GM18951 (cell line): ENCODE measurements at regions not wholly inside any gene's neighbourhood (a gene's known extent, or its start where the extent isn't known, plus 50 kb on each side); places are given as distances from the start of the nearest gene placed in this dataset.
"Not testable (repeated sequence)": the region's sequence is repeated elsewhere in the genome, so short reads cannot be mapped to it uniquely, and the experiment has no call there.

Experiments
- POLR2A ChIP-seq: IDR thresholded peaks from 4 replicates; pipeline ENCODE4 v1.6.1; 2011; ENCODE audit warnings: mild to moderate bottlenecking; ENCODE audit not compliant: insufficient read length, insufficient read depth; ENCODE audit errors: extremely low read depth
- in situ Hi-C: fragments of 300-500 bp; cut with MboI; formaldehyde crosslinking; loops from one replicate; pipeline ENCODE4 v1.12.0; 2022; ENCODE audit warnings: low sequenced_read_pairs, mixed read lengths, inconsistent platforms; ENCODE audit not compliant: unreplicated experiment

- in situ Hi-C loops = no loop called here
- no peak for TF ChIP-seq POLR2A
Measured at GRCh38 chr5:123945548-123945947, 433.6 kb downstream of the CSNK1G3 start.

- in situ Hi-C loops = no loop called here
- no peak for TF ChIP-seq POLR2A
Measured at GRCh38 chr5:123943151-123943550, 431.2 kb downstream of the CSNK1G3 start.

GRCh38 chr5:123940416-123940815 lies 428.4 kb downstream of the CSNK1G3 start:
- TF ChIP-seq POLR2A = no peak
- in situ Hi-C loops = no loop called here

GRCh38 chr5:123937230-123937629 lies 425.3 kb downstream of the CSNK1G3 start:
- in situ Hi-C loops = no loop called here
- TF ChIP-seq POLR2A = no peak

- in situ Hi-C loops = no loop called here
- no peak for TF ChIP-seq POLR2A
Measured at GRCh38 chr5:123936548-123936947, 424.6 kb downstream of the CSNK1G3 start.

- in situ Hi-C loops = not testable (repeated sequence)
Measured at GRCh38 chr5:123933812-123934211, 421.8 kb downstream of the CSNK1G3 start.

- in situ Hi-C loops = no loop called here
- no peak for TF ChIP-seq POLR2A
Measured at GRCh38 chr5:123929055-123929474, 417.1 kb downstream of the CSNK1G3 start.

GRCh38 chr5:123928401-123928800 lies 416.4 kb downstream of the CSNK1G3 start:
- no peak for TF ChIP-seq POLR2A
- in situ Hi-C loops = no loop called here

GRCh38 chr5:123921193-123921592 lies 409.2 kb downstream of the CSNK1G3 start:
- no peak for TF ChIP-seq POLR2A
- in situ Hi-C loops = no loop called here

GRCh38 chr5:123916345-123917121 lies 404.6 kb downstream of the CSNK1G3 start:
- in situ Hi-C loops = no loop called here
- TF ChIP-seq POLR2A = no peak

- in situ Hi-C loops = no loop called here
- no peak for TF ChIP-seq POLR2A
Measured at GRCh38 chr5:123914333-123914732, 402.4 kb downstream of the CSNK1G3 start.

GRCh38 chr5:123907349-123907748 lies 395.4 kb downstream of the CSNK1G3 start:
- in situ Hi-C loops = no loop called here
- TF ChIP-seq POLR2A = no peak

- in situ Hi-C loops = no loop called here
- TF ChIP-seq POLR2A = no peak
Measured at GRCh38 chr5:123906698-123907295, 394.8 kb downstream of the CSNK1G3 start.

- TF ChIP-seq POLR2A = no peak
- in situ Hi-C loops = no loop called here
Measured at GRCh38 chr5:123885081-123885480, 373.1 kb downstream of the CSNK1G3 start.

- no peak for TF ChIP-seq POLR2A
- in situ Hi-C loops = no loop called here
Measured at GRCh38 chr5:123882965-123883345, 371.0 kb downstream of the CSNK1G3 start.
